ENCODE measurements at regions not wholly inside any gene's neighbourhood (a gene's known extent, or its start where the extent isn't known, plus 50 kb on each side); places are given as distances from the start of the nearest gene placed in this dataset.

- in situ Hi-C loops (cut with MboI) = no loop called here
- Histone ChIP-seq H2AFZ (ENCODE audit: control insufficient read depth, low read depth, low read length) (no peak overlapping the region), H3K4me1 (ENCODE audit: control insufficient read depth, insufficient read depth, low read length) (peaks cover 10% of the 10 kb centered on the region), H3K27ac (ENCODE audit: control insufficient read depth, insufficient read depth) (no peak overlapping the region), H3K4me3 (no peak overlapping the region), H3K9ac (ENCODE audit: control insufficient read depth, insufficient read depth, low read length) (no peak overlapping the region), H3K36me3 (ENCODE audit: control insufficient read depth in 2 of 2, insufficient read depth in 2 of 2, low read length in 1 of 2) (no peaks in the 10 kb centered on the region), H3K79me2 (ENCODE audit: control insufficient read depth, insufficient read depth, low read length) (no peaks in the 10 kb centered on the region), H3K9me3 (replicated peaks; ENCODE audit: control insufficient read depth, insufficient read depth, low read length) (no peaks in the 10 kb centered on the region), H4K20me1 (ENCODE audit: control insufficient read depth, insufficient read depth) (no peaks in the 10 kb centered on the region), H3K27me3 (replicated peaks in 1 of 2; ENCODE audit: control insufficient read depth in 2 of 2, insufficient read depth in 2 of 2, low read length in 1 of 2) (no peaks in the 10 kb centered on the region), H3K4me2 (ENCODE audit: control insufficient read depth, insufficient read depth) (peak overlapping the region; percentile 3; the same call in 1 of the 2 replicates)
- ATAC-seq = no peak
- ChIA-PET RAD21 (ENCODE audit: unreplicated experiment) (interaction anchor here (1.1 to 1.4 kb wide), 2 partner anchors 27 to 57 kb away, joined by 3 read pairs; no protein-coding TSS in a partner anchor), CTCF (interaction anchor here (0.7 to 1.3 kb wide), 4 partner anchors 11 to 51 kb away, joined by 3 to 4 read pairs (median 3); no protein-coding TSS in a partner anchor), POLR2A (interaction anchor here (1.1 kb wide), 1 partner anchor 19 kb away, joined by 3 read pairs; no protein-coding TSS in a partner anchor), SMC1A (ENCODE audit: uncharacterized antibody, unreplicated experiment) (interaction anchor here (0.8 to 1.7 kb wide), 5 partner anchors 19 to 43 kb away, joined by 3 to 6 read pairs (median 3); no protein-coding TSS in a partner anchor)
- TF ChIP-seq NRF1 (conservative IDR thresholded peaks at IDR 0.05; ENCODE audit: low read depth, low read length) = no peak
- no peak for TF ChIP-seq IRF4 (IDR thresholded peaks at IDR 0.05; ENCODE audit: low read depth, low read length)
- TF ChIP-seq IKZF2 (IDR thresholded peaks at IDR 0.05) = no peak
- TF ChIP-seq BCL11A (IDR thresholded peaks at IDR 0.05; ENCODE audit: low read depth, low read length) = no peak
- no peak for TF ChIP-seq TBL1XR1 (IDR thresholded peaks at IDR 0.05; ENCODE audit: low read depth, low read length)
- no peak for TF ChIP-seq KDM1A (IDR thresholded peaks at IDR 0.05; ENCODE audit: borderline replicate concordance)
- no peak for TF ChIP-seq FOXK2 (IDR thresholded peaks at IDR 0.05)
- TF ChIP-seq SIX5 (IDR thresholded peaks at IDR 0.05; ENCODE audit: low read depth, low read length, severe bottlenecking) = no peak
- no peak for TF ChIP-seq ZSCAN29 (IDR thresholded peaks at IDR 0.05)
- no peak for TF ChIP-seq ZNF217 (IDR thresholded peaks at IDR 0.05)
- TF ChIP-seq YBX1 (IDR thresholded peaks at IDR 0.05) = no peak
- no peak for TF ChIP-seq ASH2L (IDR thresholded peaks at IDR 0.05; ENCODE audit: borderline replicate concordance, low read depth)
- no peak for TF ChIP-seq EZH2 (IDR thresholded peaks at IDR 0.05; ENCODE audit: borderline replicate concordance, control insufficient read depth, low read depth, low read length)
- TF ChIP-seq ATF2 (IDR thresholded peaks at IDR 0.05; ENCODE audit: low read length) = no peak
- no peak for TF ChIP-seq TARDBP (IDR thresholded peaks at IDR 0.05; ENCODE audit: borderline replicate concordance)
- no peak for TF ChIP-seq TCF3 (IDR thresholded peaks at IDR 0.05; ENCODE audit: borderline replicate concordance, insufficient read depth, low read depth, low read length)
- no peak for DNase-seq (ENCODE audit: low read depth, low spot score)
- no TSS peak for BruUV-seq (replicated peaks)
- intact Hi-C loops (cut with micrococcal nuclease; ENCODE audit: unreplicated experiment) = loop anchor here (1.0 kb wide), 1 partner anchor 57 kb away; no protein-coding TSS in a partner anchor
- FAIRE-seq = no peak
- WGBS (ENCODE audit: insufficient coverage, insufficient replicate concordance, low lambda C conversion rate, missing lambda C conversion rate) = 69% methylated on average over 7 of the region's 7 CpGs
These were observed 57.9 kb upstream of the HIVEP3 start for GRCh38 chr1:41976671-41977070.

Data from GM12878 (cell line).